ENCODE measurements at regions not wholly inside any gene's neighbourhood (a gene's known extent, or its start where the extent isn't known, plus 50 kb on each side); places are given as distances from the start of the nearest gene placed in this dataset.
"Not testable (repeated sequence)": the region's sequence is repeated elsewhere in the genome, so short reads cannot be mapped to it uniquely, and the experiment has no call there.

DNA sequence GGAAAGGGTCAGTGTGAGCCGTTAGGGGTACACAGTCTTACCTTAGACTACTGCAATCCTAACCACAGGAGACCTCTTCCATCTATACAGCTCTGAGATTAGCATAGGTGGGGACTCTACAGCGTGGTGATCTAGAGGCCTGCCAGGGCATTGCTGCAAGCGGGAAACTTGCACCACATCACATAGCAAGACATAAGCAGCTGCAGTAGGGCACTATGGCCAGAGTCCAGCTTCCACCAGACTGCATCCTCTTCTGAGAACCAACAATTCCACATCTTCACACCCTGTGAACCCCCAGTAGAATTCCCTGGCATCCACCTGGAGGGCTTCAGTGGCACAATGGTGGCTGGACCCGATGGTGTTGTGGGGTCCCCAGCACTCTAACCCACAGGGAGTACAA lies 1564.3 kb upstream of the PRR20A start:
- peak; percentile 10 for DNase-seq (ENCODE audit: insufficient read length, low spot score, missing footprints)
- H3K36me3 ChIP-seq (ENCODE audit: insufficient read depth, low read length), result no peaks in the 10 kb centered on the region
- H3K27ac ChIP-seq (ENCODE audit: low read depth, low read length), result no peak overlapping the region
- H3K4me2 ChIP-seq (ENCODE audit: insufficient read depth, low read length), result no peak overlapping the region
- H3K9me3 ChIP-seq (ENCODE audit: low read depth, low read length), result peaks cover 6% of the 10 kb centered on the region
- no peak overlapping the region for H3K4me3 ChIP-seq (ENCODE audit: insufficient read depth, low read length)
- TF ChIP-seq, protein P1, sequence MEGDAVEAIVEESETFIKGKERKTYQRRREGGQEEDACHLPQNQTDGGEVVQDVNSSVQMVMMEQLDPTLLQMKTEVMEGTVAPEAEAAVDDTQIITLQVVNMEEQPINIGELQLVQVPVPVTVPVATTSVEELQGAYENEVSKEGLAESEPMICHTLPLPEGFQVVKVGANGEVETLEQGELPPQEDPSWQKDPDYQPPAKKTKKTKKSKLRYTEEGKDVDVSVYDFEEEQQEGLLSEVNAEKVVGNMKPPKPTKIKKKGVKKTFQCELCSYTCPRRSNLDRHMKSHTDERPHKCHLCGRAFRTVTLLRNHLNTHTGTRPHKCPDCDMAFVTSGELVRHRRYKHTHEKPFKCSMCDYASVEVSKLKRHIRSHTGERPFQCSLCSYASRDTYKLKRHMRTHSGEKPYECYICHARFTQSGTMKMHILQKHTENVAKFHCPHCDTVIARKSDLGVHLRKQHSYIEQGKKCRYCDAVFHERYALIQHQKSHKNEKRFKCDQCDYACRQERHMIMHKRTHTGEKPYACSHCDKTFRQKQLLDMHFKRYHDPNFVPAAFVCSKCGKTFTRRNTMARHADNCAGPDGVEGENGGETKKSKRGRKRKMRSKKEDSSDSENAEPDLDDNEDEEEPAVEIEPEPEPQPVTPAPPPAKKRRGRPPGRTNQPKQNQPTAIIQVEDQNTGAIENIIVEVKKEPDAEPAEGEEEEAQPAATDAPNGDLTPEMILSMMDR (IDR thresholded peaks at IDR 0.05; ENCODE audit: extremely low read depth, low read depth, low read length), result no peak
- no peaks in the 10 kb centered on the region for H3K4me1 ChIP-seq (ENCODE audit: insufficient read depth, low read length)
- no peaks in the 10 kb centered on the region for H4K20me1 ChIP-seq (ENCODE audit: insufficient read depth, low read length)
- H2AFZ ChIP-seq (ENCODE audit: low read length), result no peak overlapping the region
- no peaks in the 10 kb centered on the region for H3K79me2 ChIP-seq (ENCODE audit: insufficient read depth, low read length)
- no peaks in the 10 kb centered on the region for H3K27me3 ChIP-seq (ENCODE audit: insufficient read depth, low read length)

DNA sequence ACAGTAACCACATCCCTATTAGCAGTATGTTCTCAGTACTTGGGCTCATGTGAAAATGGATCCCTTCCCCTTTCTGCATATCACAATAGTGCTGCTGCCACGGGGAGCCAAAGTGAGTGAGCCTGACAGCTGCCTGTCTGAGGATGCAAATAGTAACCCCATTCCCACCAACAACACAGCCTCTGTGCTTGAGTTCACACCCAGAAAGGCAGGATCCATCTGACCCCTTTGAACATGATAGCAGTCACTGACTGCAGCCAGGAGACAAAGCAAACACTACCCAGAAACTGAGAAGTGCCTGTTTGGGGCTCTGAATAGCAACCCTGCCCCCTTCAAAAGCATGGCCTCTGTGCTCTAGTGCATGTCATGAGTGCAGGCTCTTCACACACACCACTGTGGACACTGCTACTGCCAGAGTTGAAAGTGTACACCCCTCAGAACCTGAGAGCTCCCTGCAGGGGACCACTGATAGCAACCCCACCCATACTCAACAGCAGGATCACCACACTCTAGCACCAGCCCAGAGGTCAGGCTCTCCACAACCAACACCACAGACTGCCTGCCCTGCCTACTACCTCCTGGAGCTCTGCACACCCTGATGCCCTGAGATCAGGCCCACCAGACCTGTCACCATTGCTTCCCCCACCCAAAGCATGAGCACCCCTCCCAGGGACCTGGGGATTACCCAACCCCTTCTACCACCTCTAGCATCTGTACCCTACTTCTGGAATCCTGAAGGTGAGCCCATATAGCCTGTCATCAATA lies 1563.5 kb upstream of the PRR20A start:
- H3K36me3 ChIP-seq (ENCODE audit: insufficient read depth, low read length), result no peaks in the 10 kb centered on the region
- H3K4me1 ChIP-seq (ENCODE audit: insufficient read depth, low read length), result no peaks in the 10 kb centered on the region
- H3K4me3 ChIP-seq (ENCODE audit: insufficient read depth, low read length), result no peak overlapping the region

DNA sequence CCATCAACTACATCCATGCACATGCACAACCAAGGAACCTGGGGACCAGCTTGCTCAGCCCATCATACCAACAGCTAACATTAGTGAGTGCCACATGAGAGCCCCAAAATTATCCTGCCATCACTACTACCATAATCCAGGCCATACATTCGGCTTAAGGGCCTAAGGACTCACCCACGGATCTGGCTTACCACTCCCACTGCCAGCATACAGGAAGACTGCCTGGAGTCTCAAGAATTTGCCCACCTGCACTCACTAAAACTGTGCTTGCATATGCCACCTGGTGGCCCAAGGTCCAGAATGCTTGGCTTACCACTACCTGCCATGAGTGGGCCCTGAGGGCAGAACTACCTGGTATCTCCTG lies 1562.9 kb upstream of the PRR20A start:
- TF ChIP-seq, protein P1 (IDR thresholded peaks at IDR 0.05; ENCODE audit: extremely low read depth, low read depth, low read length), result no peak
- Histone ChIP-seq H3K4me3 (ENCODE audit: insufficient read depth, low read length) (no peak overlapping the region), H2AFZ (ENCODE audit: low read length) (no peak overlapping the region), H3K79me2 (ENCODE audit: insufficient read depth, low read length) (no peaks in the 10 kb centered on the region), H3K27me3 (ENCODE audit: insufficient read depth, low read length) (no peaks in the 10 kb centered on the region), H3K27ac (ENCODE audit: low read depth, low read length) (no peak overlapping the region), H4K20me1 (ENCODE audit: insufficient read depth, low read length) (no peaks in the 10 kb centered on the region), H3K9me3 (ENCODE audit: low read depth, low read length) (peaks cover 6% of the 10 kb centered on the region), H3K36me3 (ENCODE audit: insufficient read depth, low read length) (no peaks in the 10 kb centered on the region), H3K4me1 (ENCODE audit: insufficient read depth, low read length) (no peaks in the 10 kb centered on the region), H3K4me2 (ENCODE audit: insufficient read depth, low read length) (no peak overlapping the region)
- DNase-seq (ENCODE audit: insufficient read length, low spot score, missing footprints), result no peak

More for the DNA sequence above, 1563.5 kb upstream of the PRR20A start:
- Histone ChIP-seq H4K20me1 (ENCODE audit: insufficient read depth, low read length) (no peaks in the 10 kb centered on the region), H3K79me2 (ENCODE audit: insufficient read depth, low read length) (no peaks in the 10 kb centered on the region), H2AFZ (ENCODE audit: low read length) (no peak overlapping the region), H3K9me3 (ENCODE audit: low read depth, low read length) (peaks cover 6% of the 10 kb centered on the region), H3K27ac (ENCODE audit: low read depth, low read length) (no peak overlapping the region), H3K4me2 (ENCODE audit: insufficient read depth, low read length) (no peak overlapping the region), H3K27me3 (ENCODE audit: insufficient read depth, low read length) (no peaks in the 10 kb centered on the region)
- TF ChIP-seq, protein P1 (IDR thresholded peaks at IDR 0.05; ENCODE audit: extremely low read depth, low read depth, low read length), result no peak
- peak; percentile 6 for DNase-seq (ENCODE audit: insufficient read length, low spot score, missing footprints)

DNA sequence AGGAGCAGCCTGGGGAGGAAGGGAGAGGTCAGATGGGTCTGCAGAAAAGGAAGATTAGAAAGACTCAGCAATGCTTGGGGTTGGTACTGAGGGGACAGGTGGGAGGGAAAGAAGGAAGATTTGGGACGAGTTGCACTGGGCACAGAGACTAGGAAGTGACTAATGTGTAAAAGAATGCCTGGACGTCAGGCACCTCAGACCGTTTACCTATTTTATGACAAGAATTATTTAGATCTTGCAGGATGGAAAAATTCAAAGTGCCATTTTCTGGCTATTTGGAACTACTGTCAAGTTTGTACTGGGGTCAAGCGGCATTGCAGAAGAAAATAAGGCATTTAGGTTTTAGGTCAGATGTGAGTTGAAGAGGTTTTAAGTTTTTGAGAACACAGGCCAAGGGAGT lies 1558.4 kb upstream of the PRR20A start:
- H3K79me2 ChIP-seq (ENCODE audit: insufficient read depth, low read length); H3K9me3 ChIP-seq (ENCODE audit: low read depth, low read length); H3K27ac ChIP-seq (ENCODE audit: low read depth, low read length); H3K36me3 ChIP-seq (ENCODE audit: insufficient read depth, low read length); H3K4me3 ChIP-seq (ENCODE audit: insufficient read depth, low read length); H3K4me1 ChIP-seq (ENCODE audit: insufficient read depth, low read length); DNase-seq (ENCODE audit: insufficient read length, low spot score, missing footprints); H4K20me1 ChIP-seq (ENCODE audit: insufficient read depth, low read length); H3K4me2 ChIP-seq (ENCODE audit: insufficient read depth, low read length); H3K27me3 ChIP-seq (ENCODE audit: insufficient read depth, low read length); H2AFZ ChIP-seq (ENCODE audit: low read length): not testable (repeated sequence)

Data from osteoblast (primary cell).